M059J (cell line): ENCODE measurements at regions not wholly inside any gene's neighbourhood (a gene's known extent, or its start where the extent isn't known, plus 50 kb on each side); places are given as distances from the start of the nearest gene placed in this dataset.
"Not testable (repeated sequence)": the region's sequence is repeated elsewhere in the genome, so short reads cannot be mapped to it uniquely, and the experiment has no call there.

Experiments
- DNase-seq: peaks from one replicate; pipeline ENCODE4 v3.0.0-alpha.2; 2012; ENCODE audit warnings: low read depth

GRCh38 chr9:62798884-62799850 lies 1609.3 kb downstream of the SPATA31A7 start:
- not testable (repeated sequence) for DNase-seq

GRCh38 chr9:62799851-62800371 lies 1610.1 kb downstream of the SPATA31A7 start:
- DNase-seq, result not testable (repeated sequence)

GRCh38 chr9:62800451-62801371 lies 1610.9 kb downstream of the SPATA31A7 start:
- DNase-seq, result peak; percentile 15

- DNase-seq, result not testable (repeated sequence)
Measured at GRCh38 chr9:62801372-62801811, 1611.6 kb downstream of the SPATA31A7 start.

- peak; percentile 88 for DNase-seq
Measured at GRCh38 chr9:62801961-62802718, 1612.3 kb downstream of the SPATA31A7 start.

- not testable (repeated sequence) for DNase-seq
Measured at GRCh38 chr9:62802719-62803079, 1612.9 kb downstream of the SPATA31A7 start.

- DNase-seq, result peak; percentile 14
Measured at GRCh38 chr9:62803099-62803498, 1613.3 kb downstream of the SPATA31A7 start.

- DNase-seq, result not testable (repeated sequence)
Measured at GRCh38 chr9:62804314-62804713, 1614.5 kb downstream of the SPATA31A7 start.

- DNase-seq, result not testable (repeated sequence)
Measured at GRCh38 chr9:62807424-62807823, 1617.6 kb downstream of the SPATA31A7 start.

- DNase-seq, result not testable (repeated sequence)
Measured at GRCh38 chr9:62808081-62808480, 1618.2 kb downstream of the SPATA31A7 start.

GRCh38 chr9:62810318-62810717 lies 1620.5 kb downstream of the SPATA31A7 start:
- DNase-seq, result not testable (repeated sequence)

- DNase-seq, result not testable (repeated sequence)
Measured at GRCh38 chr9:62810811-62811315, 1621.0 kb downstream of the SPATA31A7 start.

- DNase-seq, result not testable (repeated sequence)
Measured at GRCh38 chr9:62815436-62815835, 1625.6 kb downstream of the SPATA31A7 start.

- not testable (repeated sequence) for DNase-seq
Measured at GRCh38 chr9:62816331-62816730, 1626.5 kb downstream of the SPATA31A7 start.

- DNase-seq, result not testable (repeated sequence)
Measured at GRCh38 chr9:62817214-62817613, 1627.4 kb downstream of the SPATA31A7 start.

- not testable (repeated sequence) for DNase-seq
Measured at GRCh38 chr9:62822185-62822584, 1632.3 kb downstream of the SPATA31A7 start.

- DNase-seq, result not testable (repeated sequence)
Measured at GRCh38 chr9:62827957-62828907, 1638.4 kb downstream of the SPATA31A7 start.

GRCh38 chr9:62830829-62831459 lies 1641.1 kb downstream of the SPATA31A7 start:
- not testable (repeated sequence) for DNase-seq
